SK-N-SH (cell line): ENCODE measurements at regions not wholly inside any gene's neighbourhood (a gene's known extent, or its start where the extent isn't known, plus 50 kb on each side); places are given as distances from the start of the nearest gene placed in this dataset.

Experiments
- EP300 ChIP-seq, 2 experiments: IDR thresholded peaks; 2 replicates each; pipeline versions ENCODE4 v1.4.0 to v1.6.1; 2012; ENCODE audit warnings: borderline replicate concordance in 1 of 2, low read depth in 1 of 2, low read length in 1 of 2
- GABPA ChIP-seq: IDR thresholded peaks from 2 replicates; pipeline ENCODE4 v1.4.0; 2012; ENCODE audit warnings: low read depth, mild to moderate bottlenecking

- TF ChIP-seq GABPA (no peak), EP300 (IDR thresholded peaks at IDR 0.05; ENCODE audit: borderline replicate concordance in 1 of 2, low read depth in 1 of 2, low read length in 1 of 2) (no peak)
Observed at GRCh38 chr1:2886631-2887030, 85.1 kb upstream of the TTC34 start.
